Right cardiac atrium (tissue), 5 donors: ENCODE measurements at regions not wholly inside any gene's neighbourhood (a gene's known extent, or its start where the extent isn't known, plus 50 kb on each side); places are given as distances from the start of the nearest gene placed in this dataset.
A peak's percentile ranks its signal among the peaks of the same experiment; 100 is the strongest.

Experiments used
- ATAC-seq, 2 donors: fragments of 200-7000 bp; cut with Tn5 transposase; one replicate each; pipeline versions ENCODE4 v1.8.0 to v1.9.1; 2020; ENCODE audit warnings: moderate library complexity in 2 of 2, mild to moderate bottlenecking in 1 of 2
- DNase-seq, 3 donors: peaks; one replicate each; pipeline ENCODE4 v3.0.0-alpha.2; 2020
- H3K27ac ChIP-seq: one replicate; pipeline ENCODE4 v1.5.1; 2013; ENCODE audit warnings: mild to moderate bottlenecking, low read length, control low read depth, moderate library complexity
- H3K27me3 ChIP-seq: one replicate; pipeline ENCODE4 v1.6.1; 2013; ENCODE audit not compliant: control insufficient read depth, insufficient read depth
- H3K4me1 ChIP-seq: one replicate; pipeline ENCODE4 v1.6.1; 2013; ENCODE audit warnings: low read length; ENCODE audit not compliant: control insufficient read depth, insufficient read depth
- H3K4me3 ChIP-seq: one replicate; pipeline ENCODE4 v1.5.1; 2013; ENCODE audit warnings: low read length, control low read depth
- H3K9me3 ChIP-seq: one replicate; pipeline ENCODE4 v1.6.1; 2013; ENCODE audit warnings: low read length; ENCODE audit not compliant: control insufficient read depth
- WGBS: extraction: QIAGEN DNeasy Blood & Tissue Kit; methylation state at CpG from one replicate; pipeline ENCODE4 v1.1.7; 2013; 5-methylcytosine and 5-hydroxymethylcytosine counted together
- intact Hi-C, 4 donors: fragments of 100-400 bp; cut with DNase I; formaldehyde crosslinking; loops; one replicate each; pipeline versions ENCODE4 v1.11.0 to v1.14.0; 2022 to 2023
- donor health status: healthy with polysubstance abuse.
- donor health status: DM: no; HTN: yes; CAD: no.
- donor health status: DM: no; HTN: no; CAD: no.
- donor health status: DM: no; HTN: yes; CAD: no; lungs with severe emphysema.
- donor health status: DM: yes; HTN: yes; CAD: no.

GRCh38 chr10:78728176-78728575 is 340.6 kb upstream of the ZMIZ1 start:
- DNase-seq (no peak), ATAC-seq (no peak)
- intact Hi-C loops, result no loop called here
- Histone ChIP-seq H3K4me1 (no peaks in the 10 kb centered on the region), H3K27ac (peak overlapping the region; percentile 83), H3K27me3 (no peaks in the 10 kb centered on the region), H3K4me3 (no peak overlapping the region), H3K9me3 (no peaks in the 10 kb centered on the region)
- 67% methylated on average over 2 of the region's 2 CpGs for WGBS

GRCh38 chr10:78729366-78729765 is 339.4 kb upstream of the ZMIZ1 start:
- intact Hi-C loops, result no loop called here
- 93% methylated on average over 8 of the region's 8 CpGs for WGBS
- no peak for DNase-seq
- no peak overlapping the region for H3K4me3 ChIP-seq
- H3K27me3 ChIP-seq, result no peaks in the 10 kb centered on the region
- H3K4me1 ChIP-seq, result peaks cover 4% of the 10 kb centered on the region
- H3K9me3 ChIP-seq, result no peaks in the 10 kb centered on the region
- no peak overlapping the region for H3K27ac ChIP-seq
- ATAC-seq, result no peak

GRCh38 chr10:78729800-78730199 is 339.0 kb upstream of the ZMIZ1 start:
- no peak for ATAC-seq
- Histone ChIP-seq H3K27me3 (no peaks in the 10 kb centered on the region), H3K9me3 (no peaks in the 10 kb centered on the region), H3K27ac (no peak overlapping the region), H3K4me3 (no peak overlapping the region), H3K4me1 (peaks cover 4% of the 10 kb centered on the region)
- DNase-seq, result no peak
- intact Hi-C loops, result no loop called here
- 34% methylated on average over 2 of the region's 2 CpGs for WGBS

- H3K4me1 ChIP-seq, result peaks cover 4% of the 10 kb centered on the region
- H3K9me3 ChIP-seq, result no peaks in the 10 kb centered on the region
- no peak overlapping the region for H3K4me3 ChIP-seq
- H3K27me3 ChIP-seq, result no peaks in the 10 kb centered on the region
- DNase-seq (no peak), ATAC-seq (no peak)
- intact Hi-C loops, result no loop called here
- WGBS, result 92% methylated on average over 8 of the region's 8 CpGs
- no peak overlapping the region for H3K27ac ChIP-seq
These were observed 338.0 kb upstream of the ZMIZ1 start for GRCh38 chr10:78730754-78731153.

GRCh38 chr10:78731675-78732074 is 337.1 kb upstream of the ZMIZ1 start:
- ATAC-seq (no peak), DNase-seq (no peak)
- H3K27ac ChIP-seq, result no peak overlapping the region
- H3K9me3 ChIP-seq, result no peaks in the 10 kb centered on the region
- H3K27me3 ChIP-seq, result no peaks in the 10 kb centered on the region
- WGBS, result 77% methylated on average over 3 of the region's 3 CpGs
- intact Hi-C loops, result no loop called here
- no peak overlapping the region for H3K4me3 ChIP-seq
- peaks cover 4% of the 10 kb centered on the region for H3K4me1 ChIP-seq

GRCh38 chr10:78732381-78732780 is 336.4 kb upstream of the ZMIZ1 start:
- intact Hi-C loops, result no loop called here
- Histone ChIP-seq H3K4me1 (peaks cover 4% of the 10 kb centered on the region), H3K27ac (no peak overlapping the region), H3K9me3 (no peaks in the 10 kb centered on the region), H3K27me3 (no peaks in the 10 kb centered on the region), H3K4me3 (no peak overlapping the region)
- WGBS, result 96% methylated on average over 8 of the region's 8 CpGs
- no peak for ATAC-seq
- DNase-seq, result no peak

GRCh38 chr10:78736926-78737630 is 331.7 kb upstream of the ZMIZ1 start:
- no peak for DNase-seq
- 77% methylated on average over 4 of the region's 4 CpGs for WGBS
- no peak overlapping the region for H3K27ac ChIP-seq
- H3K4me1 ChIP-seq, result peaks cover 10% of the 10 kb centered on the region
- no peaks in the 10 kb centered on the region for H3K27me3 ChIP-seq
- no peaks in the 10 kb centered on the region for H3K9me3 ChIP-seq
- H3K4me3 ChIP-seq, result no peak overlapping the region
- intact Hi-C loops, result no loop called here
- no peak for ATAC-seq

GRCh38 chr10:78737883-78738856 is 330.6 kb upstream of the ZMIZ1 start:
- H3K9me3 ChIP-seq, result no peaks in the 10 kb centered on the region
- H3K27ac ChIP-seq, result no peak overlapping the region
- WGBS, result 60% methylated on average over 7 of the region's 7 CpGs
- H3K27me3 ChIP-seq, result no peaks in the 10 kb centered on the region
- intact Hi-C loops, result no loop called here
- no peak for DNase-seq
- H3K4me3 ChIP-seq, result no peak overlapping the region
- no peak for ATAC-seq
- H3K4me1 ChIP-seq, result peaks cover 14% of the 10 kb centered on the region

GRCh38 chr10:78738861-78739260 is 329.9 kb upstream of the ZMIZ1 start:
- Histone ChIP-seq H3K9me3 (no peaks in the 10 kb centered on the region), H3K4me3 (no peak overlapping the region), H3K27ac (no peak overlapping the region), H3K4me1 (peaks cover 10% of the 10 kb centered on the region), H3K27me3 (no peaks in the 10 kb centered on the region)
- ATAC-seq, result no peak
- WGBS, result 83% methylated on average over 5 of the region's 5 CpGs
- no peak for DNase-seq
- intact Hi-C loops, result no loop called here

GRCh38 chr10:78739444-78740053 is 329.2 kb upstream of the ZMIZ1 start:
- no peaks in the 10 kb centered on the region for H3K27me3 ChIP-seq
- DNase-seq, result no peak
- no peak for ATAC-seq
- intact Hi-C loops, result no loop called here
- no peaks in the 10 kb centered on the region for H3K9me3 ChIP-seq
- WGBS, result 95% methylated on average over 4 of the region's 4 CpGs
- H3K4me3 ChIP-seq, result no peak overlapping the region
- H3K27ac ChIP-seq, result no peak overlapping the region
- peaks cover 15% of the 10 kb centered on the region for H3K4me1 ChIP-seq
